ENCODE measurements at regions not wholly inside any gene's neighbourhood (a gene's known extent, or its start where the extent isn't known, plus 50 kb on each side); places are given as distances from the start of the nearest gene placed in this dataset.

GRCh38 chr2:145185696-145186095 lies 665.8 kb upstream of the ZEB2 start:
- DNase-seq = no peak

- no peak for DNase-seq
Observed at GRCh38 chr2:145184741-145185651, 665.1 kb upstream of the ZEB2 start.

- DNase-seq = no peak
Observed at GRCh38 chr2:145169285-145169684, 649.4 kb upstream of the ZEB2 start.

- no peak for DNase-seq
Observed at GRCh38 chr2:145168091-145168490, 648.2 kb upstream of the ZEB2 start.

GRCh38 chr2:145166731-145167302 lies 646.9 kb upstream of the ZEB2 start:
- DNase-seq = no peak

- no peak for DNase-seq
Observed at GRCh38 chr2:145161656-145162055, 641.7 kb upstream of the ZEB2 start.

- DNase-seq = no peak
Observed at GRCh38 chr2:145160855-145161254, 640.9 kb upstream of the ZEB2 start.

GRCh38 chr2:145159676-145160075 lies 639.8 kb upstream of the ZEB2 start:
- DNase-seq = no peak

GRCh38 chr2:145157741-145158591 lies 638.0 kb upstream of the ZEB2 start:
- DNase-seq = no peak

GRCh38 chr2:145157036-145157675 lies 637.2 kb upstream of the ZEB2 start:
- DNase-seq = no peak

GRCh38 chr2:145156199-145156598 lies 636.3 kb upstream of the ZEB2 start:
- no peak for DNase-seq

- DNase-seq = no peak
Observed at GRCh38 chr2:145155196-145155595, 635.3 kb upstream of the ZEB2 start.

- no peak for DNase-seq
Observed at GRCh38 chr2:145154731-145155130, 634.8 kb upstream of the ZEB2 start.

- no peak for DNase-seq
Observed at GRCh38 chr2:145146691-145147090, 626.8 kb upstream of the ZEB2 start.

GRCh38 chr2:145144131-145144728 lies 624.3 kb upstream of the ZEB2 start:
- no peak for DNase-seq

GRCh38 chr2:145141981-145142380 lies 622.1 kb upstream of the ZEB2 start:
- no peak for DNase-seq

GRCh38 chr2:145140658-145141057 lies 620.7 kb upstream of the ZEB2 start:
- DNase-seq = no peak

- DNase-seq = no peak
Observed at GRCh38 chr2:145138626-145139025, 618.7 kb upstream of the ZEB2 start.

- DNase-seq = no peak
Observed at GRCh38 chr2:145137901-145138300, 618.0 kb upstream of the ZEB2 start.

- DNase-seq = no peak
Observed at GRCh38 chr2:145137211-145137610, 617.3 kb upstream of the ZEB2 start.

GRCh38 chr2:145136702-145137101 lies 616.8 kb upstream of the ZEB2 start:
- no peak for DNase-seq

- no peak for DNase-seq
Observed at GRCh38 chr2:145126146-145126545, 606.2 kb upstream of the ZEB2 start.

GRCh38 chr2:145124085-145124484 lies 604.2 kb upstream of the ZEB2 start:
- DNase-seq = no peak
